HUES64 (cell line): ENCODE measurements at regions not wholly inside any gene's neighbourhood (a gene's known extent, or its start where the extent isn't known, plus 50 kb on each side); places are given as distances from the start of the nearest gene placed in this dataset.

ENCODE experiments used
- H3K27ac ChIP-seq: 2 replicates; pipeline ENCODE4 v1.7.0; 2013; ENCODE audit warnings: low read depth, low read length, inconsistent platforms
- H3K27me3 ChIP-seq: 2 replicates; pipeline ENCODE4 v1.6.1; 2013; ENCODE audit warnings: mild to moderate bottlenecking, low read length; ENCODE audit not compliant: insufficient read depth
- H3K36me3 ChIP-seq: 2 replicates; pipeline ENCODE4 v1.6.1; 2013; ENCODE audit warnings: mild to moderate bottlenecking, low read length; ENCODE audit not compliant: insufficient read depth
- H3K4me1 ChIP-seq: 2 replicates; pipeline ENCODE4 v1.6.1; 2013; ENCODE audit warnings: mild to moderate bottlenecking, low read length, moderate library complexity; ENCODE audit not compliant: insufficient read depth
- H3K4me3 ChIP-seq: 2 replicates; pipeline ENCODE4 v1.5.1; 2013; ENCODE audit warnings: mild to moderate bottlenecking, low read length, moderate library complexity
- H3K9ac ChIP-seq: 2 replicates; pipeline ENCODE4 v1.6.1; 2013; ENCODE audit warnings: mild to moderate bottlenecking, low read depth, low read length
- H3K9me3 ChIP-seq: 2 replicates; pipeline ENCODE4 v1.6.1; 2013; ENCODE audit warnings: low read depth, low read length; ENCODE audit not compliant: insufficient read depth
- WGBS: fragments of 150-250, 120-280 bp; methylation state at CpG from one replicate; pipeline ENCODE4 v1.1.7; 2013; ENCODE audit warnings: missing lambda C conversion rate; 5-methylcytosine and 5-hydroxymethylcytosine counted together

DNA sequence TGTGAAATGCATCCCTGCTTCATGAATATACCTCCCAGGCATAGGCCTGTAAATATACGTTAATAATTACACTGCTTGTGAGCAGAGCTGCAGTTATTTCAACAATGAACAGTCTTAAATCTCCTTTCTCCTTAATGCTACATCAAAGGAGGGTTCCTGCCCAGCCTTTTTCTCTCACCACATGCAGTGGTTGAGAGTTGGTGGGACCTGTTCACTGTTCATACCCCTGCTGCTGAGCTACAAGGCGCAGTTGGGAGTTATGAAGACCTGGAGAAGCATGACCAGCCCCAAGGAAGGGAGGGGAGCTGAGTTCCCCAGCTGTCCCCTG lies 111.9 kb upstream of the FOXQ1 start:
- no peak overlapping the region for H3K4me3 ChIP-seq
- no peaks in the 10 kb centered on the region; the same call in 1 of the 2 replicates for H3K27me3 ChIP-seq
- H3K36me3 ChIP-seq = no peaks in the 10 kb centered on the region
- WGBS = 93% methylated on average over 2 of the region's 2 CpGs
- peaks cover 8% of the 10 kb centered on the region; the same call in 1 of the 2 replicates for H3K9me3 ChIP-seq
- peaks cover 14% of the 10 kb centered on the region; the same call in 1 of the 2 replicates for H3K4me1 ChIP-seq
- H3K9ac ChIP-seq = no peak overlapping the region
- H3K27ac ChIP-seq = no peak overlapping the region

DNA sequence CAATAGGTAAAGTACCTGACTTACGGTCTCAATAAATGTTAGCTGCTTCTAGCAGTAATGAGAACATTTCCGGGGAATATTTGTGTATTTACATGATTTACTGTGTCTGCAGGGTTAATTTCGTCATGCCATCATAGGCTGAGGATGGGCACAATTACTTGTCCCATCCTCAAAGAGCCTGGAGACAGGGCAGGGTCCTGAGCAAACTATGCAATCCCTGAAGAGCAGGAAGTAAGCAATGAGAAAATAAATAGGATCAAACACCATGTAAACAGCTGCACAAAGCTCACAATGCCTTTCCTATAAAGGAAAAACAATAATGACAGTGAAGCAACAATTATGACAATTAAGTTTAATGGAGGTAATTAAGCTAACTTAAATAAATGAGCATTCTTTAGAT lies 114.6 kb upstream of the FOXQ1 start:
- Histone ChIP-seq H3K27ac (no peak overlapping the region), H3K4me3 (no peak overlapping the region), H3K9me3 (peaks cover 20% of the 10 kb centered on the region; the same call in 1 of the 2 replicates), H3K27me3 (no peaks in the 10 kb centered on the region), H3K4me1 (peaks cover 14% of the 10 kb centered on the region; the same call in 1 of the 2 replicates), H3K9ac (no peak overlapping the region), H3K36me3 (no peaks in the 10 kb centered on the region)
- WGBS = 85% methylated on average over 3 of the region's 3 CpGs

GRCh38 chr6:1191141-1191630 lies 120.7 kb upstream of the FOXQ1 start:
- no peak overlapping the region for H3K27ac ChIP-seq
- H3K9ac ChIP-seq = no peak overlapping the region
- no peak overlapping the region for H3K4me3 ChIP-seq
- H3K36me3 ChIP-seq = no peaks in the 10 kb centered on the region
- H3K4me1 ChIP-seq = no peaks in the 10 kb centered on the region
- 92% methylated on average over 10 of the region's 11 CpGs for WGBS
- H3K9me3 ChIP-seq = peaks cover 20% of the 10 kb centered on the region; the same call in 1 of the 2 replicates
- H3K27me3 ChIP-seq = no peaks in the 10 kb centered on the region

DNA sequence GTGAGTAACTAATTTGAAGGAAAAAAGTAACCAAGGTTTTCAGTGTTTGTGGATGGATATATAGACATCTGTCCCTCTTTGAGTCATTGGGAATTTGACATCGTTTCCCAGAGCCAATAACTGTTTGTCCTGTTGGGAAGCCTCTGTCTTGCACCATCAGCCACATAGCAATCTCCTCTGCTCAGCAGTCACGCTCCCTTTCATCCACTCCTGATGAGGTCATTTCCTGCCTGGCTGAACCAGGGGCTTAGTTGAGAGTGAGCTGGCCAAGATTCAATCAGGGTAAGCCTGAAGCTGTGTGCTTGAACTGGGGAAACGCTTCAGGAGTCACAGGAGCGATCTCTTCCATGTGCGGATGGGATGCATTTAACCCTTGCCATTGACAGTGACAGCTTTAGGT lies 121.5 kb upstream of the FOXQ1 start:
- WGBS = 74% methylated on average over 5 of the region's 5 CpGs
- H3K27me3 ChIP-seq = no peaks in the 10 kb centered on the region
- H3K27ac ChIP-seq = no peak overlapping the region
- H3K36me3 ChIP-seq = no peaks in the 10 kb centered on the region
- peaks cover 15% of the 10 kb centered on the region; the same call in 1 of the 2 replicates for H3K9me3 ChIP-seq
- H3K4me1 ChIP-seq = no peaks in the 10 kb centered on the region
- H3K4me3 ChIP-seq = no peak overlapping the region
- H3K9ac ChIP-seq = no peak overlapping the region

DNA sequence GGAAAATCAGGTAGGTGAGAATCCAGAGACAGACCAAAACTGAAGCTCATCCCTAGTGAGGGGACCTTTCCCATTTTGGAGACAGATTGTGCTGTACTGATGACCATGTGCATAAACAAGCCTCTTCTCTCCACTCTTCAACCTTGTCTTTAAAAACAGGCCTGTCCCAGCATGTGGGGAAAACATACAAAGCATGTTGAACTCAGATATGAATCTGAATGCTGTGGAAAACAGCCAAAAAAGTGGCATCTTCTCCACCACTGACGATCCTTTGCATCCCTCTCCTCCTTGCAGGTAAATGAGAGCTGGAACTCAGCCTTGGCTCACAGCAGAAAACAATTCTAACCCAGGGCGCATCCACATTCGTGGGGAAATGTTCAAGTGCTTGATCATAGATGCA lies 123.7 kb upstream of the FOXQ1 start:
- H3K4me1 ChIP-seq = no peaks in the 10 kb centered on the region
- no peak overlapping the region for H3K27ac ChIP-seq
- 91% methylated on average over 3 of the region's 3 CpGs for WGBS
- H3K27me3 ChIP-seq = no peaks in the 10 kb centered on the region
- H3K9me3 ChIP-seq = no peaks in the 10 kb centered on the region
- no peak overlapping the region for H3K9ac ChIP-seq
- H3K4me3 ChIP-seq = no peak overlapping the region
- no peaks in the 10 kb centered on the region for H3K36me3 ChIP-seq

- H3K4me3 ChIP-seq = no peak overlapping the region
- no peaks in the 10 kb centered on the region for H3K36me3 ChIP-seq
- no peak overlapping the region for H3K27ac ChIP-seq
- H3K9ac ChIP-seq = no peak overlapping the region
- 95% methylated on average over 7 of the region's 7 CpGs for WGBS
- H3K4me1 ChIP-seq = no peaks in the 10 kb centered on the region
- no peaks in the 10 kb centered on the region for H3K27me3 ChIP-seq
- no peaks in the 10 kb centered on the region for H3K9me3 ChIP-seq
Observed at GRCh38 chr6:1187293-1188131, 124.4 kb upstream of the FOXQ1 start.

GRCh38 chr6:1184318-1184717 lies 127.6 kb upstream of the FOXQ1 start:
- Histone ChIP-seq H3K27ac (no peak overlapping the region), H3K9me3 (no peaks in the 10 kb centered on the region), H3K36me3 (no peaks in the 10 kb centered on the region), H3K4me1 (no peaks in the 10 kb centered on the region), H3K9ac (no peak overlapping the region), H3K27me3 (no peaks in the 10 kb centered on the region), H3K4me3 (no peak overlapping the region)
- 92% methylated on average over 4 of the region's 4 CpGs for WGBS

GRCh38 chr6:1182722-1183521 lies 129.0 kb upstream of the FOXQ1 start:
- Histone ChIP-seq H3K27ac (no peak overlapping the region), H3K9me3 (no peaks in the 10 kb centered on the region), H3K27me3 (no peaks in the 10 kb centered on the region), H3K4me3 (no peak overlapping the region), H3K9ac (no peak overlapping the region), H3K4me1 (no peaks in the 10 kb centered on the region), H3K36me3 (no peaks in the 10 kb centered on the region)
- WGBS = 97% methylated on average over 12 of the region's 13 CpGs

GRCh38 chr6:1181939-1182605 lies 129.8 kb upstream of the FOXQ1 start:
- Histone ChIP-seq H3K4me1 (no peaks in the 10 kb centered on the region), H3K36me3 (no peaks in the 10 kb centered on the region), H3K27ac (no peak overlapping the region), H3K9ac (no peak overlapping the region), H3K4me3 (no peak overlapping the region), H3K27me3 (no peaks in the 10 kb centered on the region), H3K9me3 (no peaks in the 10 kb centered on the region)
- 96% methylated on average over 4 of the region's 4 CpGs for WGBS

GRCh38 chr6:1179571-1180459 lies 132.1 kb upstream of the FOXQ1 start:
- no peaks in the 10 kb centered on the region for H3K27me3 ChIP-seq
- no peaks in the 10 kb centered on the region for H3K9me3 ChIP-seq
- H3K4me1 ChIP-seq = no peaks in the 10 kb centered on the region
- H3K36me3 ChIP-seq = no peaks in the 10 kb centered on the region
- no peak overlapping the region for H3K4me3 ChIP-seq
- no peak overlapping the region for H3K27ac ChIP-seq
- 93% methylated on average over 16 of the region's 16 CpGs for WGBS
- no peak overlapping the region for H3K9ac ChIP-seq
